GM12878 (cell line): ENCODE measurements at regions not wholly inside any gene's neighbourhood (a gene's known extent, or its start where the extent isn't known, plus 50 kb on each side); places are given as distances from the start of the nearest gene placed in this dataset.

Source experiments
- ATAC-seq: fragments of 200-7000 bp; cut with Tn5 transposase; 3 replicates; pipeline ENCODE4 v1.9.1; 2020; ENCODE audit warnings: mild to moderate bottlenecking, moderate library complexity
- BruUV-seq: library from RNA; stranded (reverse); fragments of 400-500 nt; replicated peaks from 2 replicates; lab custom pipeline; 2021; lab: Mats Ljungman, UMichigan
- CTCF ChIA-PET: fragments of 300-600 bp; sonication (Branson Sonifier 250); formaldehyde crosslinking; extraction: SDS; loops from one replicate; lab custom pipeline; 2021; ENCODE audit warnings: inconsistent platforms; lab: Yijun Ruan, JAX
- POLR2A ChIA-PET: fragments of 350-600 bp; formaldehyde crosslinking; extraction: SDS; loops from one replicate; lab custom pipeline; 2021; ENCODE audit warnings: inconsistent platforms; lab: Charles Lee
- RAD21 ChIA-PET: fragments of 300-600 bp; sonication (Branson Sonifier 250); formaldehyde crosslinking; loops from one replicate; lab custom pipeline; 2023; ENCODE audit warnings: antibody characterized with exemption; ENCODE audit not compliant: unreplicated experiment; lab: Charles Lee
- SMC1A ChIA-PET: fragments of 300-600 bp; sonication (Branson Sonifier 250); formaldehyde crosslinking; loops from one replicate; lab custom pipeline; 2023; ENCODE audit not compliant: unreplicated experiment, uncharacterized antibody; lab: Charles Lee
- DNase-seq: peaks from one replicate; pipeline ENCODE4 v3.0.0-alpha.2; 2011; ENCODE audit warnings: low read depth, low spot score
- FAIRE-seq: peaks from 3 replicates; lab custom pipeline; 2011; peaks lifted over from hg19 to GRCh38; lab: Jason Lieb, UNC
- H2AFZ ChIP-seq: 2 replicates; pipeline ENCODE4 v1.6.0; 2011; ENCODE audit warnings: low read depth, low read length, control low read depth; ENCODE audit not compliant: control insufficient read depth
- H3K27ac ChIP-seq: 2 replicates; pipeline ENCODE4 v1.5.1; 2011; ENCODE audit warnings: control low read depth; ENCODE audit not compliant: control insufficient read depth, insufficient read depth
- H3K27me3 ChIP-seq, 2 experiments: replicated peaks in 1 of 2; 2 replicates each; pipeline versions ENCODE4 v1.6.0 to v1.6.1; 2011; ENCODE audit warnings: low read length in 1 of 2; ENCODE audit not compliant: control insufficient read depth in 2 of 2, insufficient read depth in 2 of 2
- H3K36me3 ChIP-seq, 2 experiments: 2 replicates each; pipeline ENCODE4 v1.5.1; 2011; ENCODE audit warnings: low read length in 1 of 2; ENCODE audit not compliant: control insufficient read depth in 2 of 2, insufficient read depth in 2 of 2
- H3K4me1 ChIP-seq: 2 replicates; pipeline ENCODE4 v1.6.1; 2011; ENCODE audit warnings: mild to moderate bottlenecking, low read length, moderate library complexity, mixed read lengths; ENCODE audit not compliant: control insufficient read depth, insufficient read depth
- H3K4me2 ChIP-seq: 2 replicates; pipeline ENCODE4 v1.6.0; 2011; ENCODE audit warnings: control low read depth; ENCODE audit not compliant: control insufficient read depth, insufficient read depth
- H3K4me3 ChIP-seq: fragments of 200-600 bp; sonication (generic); 2 replicates; pipeline ENCODE4 v1.5.1; 2016
- H3K79me2 ChIP-seq: 2 replicates; pipeline ENCODE4 v1.6.0; 2011; ENCODE audit warnings: low read length; ENCODE audit not compliant: control insufficient read depth, insufficient read depth
- H3K9ac ChIP-seq: 2 replicates; pipeline ENCODE4 v1.8.0; 2011; ENCODE audit warnings: low read length, control low read depth, mixed read lengths; ENCODE audit not compliant: control insufficient read depth, insufficient read depth
- H3K9me3 ChIP-seq: replicated peaks from 3 replicates; pipeline ENCODE4 v1.5.1; 2011; ENCODE audit warnings: mild to moderate bottlenecking, low read length; ENCODE audit not compliant: control insufficient read depth, insufficient read depth
- H4K20me1 ChIP-seq: 2 replicates; pipeline ENCODE4 v1.6.0; 2011; ENCODE audit not compliant: control insufficient read depth, insufficient read depth
- CBX5 ChIP-seq: sonication (generic); IDR thresholded peaks from 2 replicates; pipeline ENCODE4 v1.6.1; 2016; ENCODE audit warnings: low read depth, moderate library complexity, mild to moderate bottlenecking, inconsistent platforms
- CREB1 ChIP-seq: IDR thresholded peaks from 2 replicates; pipeline ENCODE4 v1.6.1; 2012; ENCODE audit warnings: low read depth, mild to moderate bottlenecking, inconsistent platforms
- EED ChIP-seq: sonication (generic); IDR thresholded peaks from 2 replicates; pipeline ENCODE4 v1.6.1; 2016; ENCODE audit warnings: antibody characterized with exemption, low read depth
- ELK1 ChIP-seq: IDR thresholded peaks from 2 replicates; pipeline ENCODE4 v1.6.1; 2012; ENCODE audit warnings: low read depth, low read length, improper control_type of control experiment
- JUNB ChIP-seq: IDR thresholded peaks from 2 replicates; pipeline ENCODE4 v1.6.1; 2016; ENCODE audit warnings: antibody characterized with exemption, mild to moderate bottlenecking
- MEF2A ChIP-seq: IDR thresholded peaks from 2 replicates; pipeline ENCODE4 v1.6.1; 2011; ENCODE audit warnings: low read depth, mild to moderate bottlenecking, low read length, moderate library complexity; ENCODE audit not compliant: insufficient read depth
- NFYB ChIP-seq: IDR thresholded peaks from 2 replicates; pipeline ENCODE4 v1.6.1; 2011; ENCODE audit warnings: low read depth, mild to moderate bottlenecking, low read length, improper control_type of control experiment, moderate library complexity; ENCODE audit not compliant: insufficient read depth
- RBBP5 ChIP-seq: fragments of 200-600 bp; sonication (generic); conservative IDR thresholded peaks from 2 replicates; pipeline ENCODE4 v1.6.1; 2016
- RELA ChIP-seq: fragments of 450-650 bp; IDR thresholded peaks from 2 replicates; pipeline ENCODE4 v1.8.0; 2014; ENCODE audit warnings: borderline replicate concordance; ENCODE audit not compliant: partially characterized antibody
- RELB ChIP-seq: fragments of 450-650 bp; IDR thresholded peaks from 2 replicates; pipeline ENCODE4 v1.6.1; 2017; ENCODE audit warnings: low read depth, mild to moderate bottlenecking, moderate library complexity
- SP1 ChIP-seq: IDR thresholded peaks from one replicate; pipeline ENCODE4 v1.6.1; 2011; ENCODE audit warnings: low read depth, low read length
- ZNF274 ChIP-seq: IDR thresholded peaks from one replicate; pipeline ENCODE4 v1.8.0; 2011; ENCODE audit not compliant: insufficient read length, insufficient read depth
- ZNF687 ChIP-seq: fragments of 450-650 bp; IDR thresholded peaks from 2 replicates; pipeline ENCODE4 v1.6.1; 2017; ENCODE audit warnings: mild to moderate bottlenecking, moderate library complexity
- ZSCAN29 ChIP-seq: fragments of 450-650 bp; IDR thresholded peaks from 2 replicates; pipeline ENCODE4 v1.6.1; 2017; ENCODE audit warnings: mild to moderate bottlenecking, moderate library complexity
- WGBS: methylation state at CpG from one replicate; pipeline ENCODE4 v1.1.6; 2016; ENCODE audit warnings: low lambda C conversion rate; ENCODE audit not compliant: insufficient replicate concordance, insufficient coverage; ENCODE audit errors: missing lambda C conversion rate; 5-methylcytosine and 5-hydroxymethylcytosine counted together
- in situ Hi-C: fragments of 300-500 bp; cut with MboI; formaldehyde crosslinking; loops from 9 replicates; pipeline ENCODE4 v1.14.3; 2018; ENCODE audit warnings: mixed read lengths
- intact Hi-C: fragments of 100-400 bp; cut with micrococcal nuclease; formaldehyde crosslinking; loops from one replicate; pipeline ENCODE4 v1.14.2; 2022; ENCODE audit not compliant: unreplicated experiment

GRCh38 chr1:2876846-2877245, 75.4 kb upstream of the TTC34 start (continued):
- TF ChIP-seq RELB, result no peak
- TF ChIP-seq EED, result no peak
- no peak for TF ChIP-seq RBBP5
- no peak for TF ChIP-seq ELK1

GRCh38 chr1:2877391-2877790, 75.9 kb upstream of the TTC34 start:
- ChIA-PET CTCF (no interaction called here), SMC1A (no interaction called here), POLR2A (no interaction called here), RAD21 (no interaction called here)
- Histone ChIP-seq H4K20me1 (no peaks in the 10 kb centered on the region), H3K4me2 (no peak overlapping the region), H3K27me3 (no peaks in the 10 kb centered on the region), H3K4me1 (no peaks in the 10 kb centered on the region), H3K9ac (no peak overlapping the region), H3K9me3 (no peaks in the 10 kb centered on the region; the same call in 2 of the 3 replicates), H3K4me3 (no peak overlapping the region), H2AFZ (no peak overlapping the region), H3K79me2 (no peaks in the 10 kb centered on the region), H3K27ac (no peak overlapping the region), H3K36me3 (no peaks in the 10 kb centered on the region)
- no TSS peak for BruUV-seq
- in situ Hi-C loops, result no loop called here
- FAIRE-seq (no peak), ATAC-seq (no peak), DNase-seq (no peak)
- 48% methylated on average over 17 of the region's 17 CpGs for WGBS
- TF ChIP-seq ZNF274, result no peak
- TF ChIP-seq NFYB, result no peak
- no peak for TF ChIP-seq JUNB
- TF ChIP-seq ZSCAN29, result no peak
- no peak for TF ChIP-seq CREB1
- no peak for TF ChIP-seq CBX5
- no peak for TF ChIP-seq MEF2A
- TF ChIP-seq RELA, result no peak
- TF ChIP-seq RELB, result no peak
- no peak for TF ChIP-seq ZNF687
- no peak for TF ChIP-seq SP1
- intact Hi-C loops, result no loop called here
